ENCODE measurements at regions not wholly inside any gene's neighbourhood (a gene's known extent, or its start where the extent isn't known, plus 50 kb on each side); places are given as distances from the start of the nearest gene placed in this dataset.

DNA sequence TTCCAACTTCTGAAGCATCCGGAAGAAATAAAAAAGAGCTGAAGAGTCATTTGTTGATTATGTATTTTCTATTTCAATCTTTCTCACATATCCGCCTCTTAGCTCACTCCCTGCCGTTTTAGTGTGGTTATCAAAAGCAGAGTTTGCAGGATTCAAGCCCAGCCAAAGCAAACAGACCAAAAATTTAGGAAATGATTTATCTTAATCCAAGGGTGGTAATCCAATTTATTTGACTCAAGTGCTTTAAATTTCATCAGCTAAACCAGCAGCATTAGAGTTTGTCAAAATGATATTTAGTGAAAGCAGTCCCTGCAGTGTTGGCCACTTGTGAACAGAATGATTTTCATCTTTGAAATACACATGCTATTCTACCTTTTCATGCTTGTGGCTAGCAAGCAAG is 129.3 kb upstream of the CCDC68 start:
- TF ChIP-seq, protein P1, sequence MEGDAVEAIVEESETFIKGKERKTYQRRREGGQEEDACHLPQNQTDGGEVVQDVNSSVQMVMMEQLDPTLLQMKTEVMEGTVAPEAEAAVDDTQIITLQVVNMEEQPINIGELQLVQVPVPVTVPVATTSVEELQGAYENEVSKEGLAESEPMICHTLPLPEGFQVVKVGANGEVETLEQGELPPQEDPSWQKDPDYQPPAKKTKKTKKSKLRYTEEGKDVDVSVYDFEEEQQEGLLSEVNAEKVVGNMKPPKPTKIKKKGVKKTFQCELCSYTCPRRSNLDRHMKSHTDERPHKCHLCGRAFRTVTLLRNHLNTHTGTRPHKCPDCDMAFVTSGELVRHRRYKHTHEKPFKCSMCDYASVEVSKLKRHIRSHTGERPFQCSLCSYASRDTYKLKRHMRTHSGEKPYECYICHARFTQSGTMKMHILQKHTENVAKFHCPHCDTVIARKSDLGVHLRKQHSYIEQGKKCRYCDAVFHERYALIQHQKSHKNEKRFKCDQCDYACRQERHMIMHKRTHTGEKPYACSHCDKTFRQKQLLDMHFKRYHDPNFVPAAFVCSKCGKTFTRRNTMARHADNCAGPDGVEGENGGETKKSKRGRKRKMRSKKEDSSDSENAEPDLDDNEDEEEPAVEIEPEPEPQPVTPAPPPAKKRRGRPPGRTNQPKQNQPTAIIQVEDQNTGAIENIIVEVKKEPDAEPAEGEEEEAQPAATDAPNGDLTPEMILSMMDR (IDR thresholded peaks at IDR 0.05), result no peak
- TF ChIP-seq POLR2A (IDR thresholded peaks at IDR 0.05), result no peak

Data from uterus (tissue), 2 donors.